H9 (cell line): ENCODE measurements at regions not wholly inside any gene's neighbourhood (a gene's known extent, or its start where the extent isn't known, plus 50 kb on each side); places are given as distances from the start of the nearest gene placed in this dataset.

ENCODE experiments used
- DNase-seq: peaks from one replicate; pipeline ENCODE4 v3.0.0-alpha.2; 2017
- H2AFZ ChIP-seq: one replicate; pipeline ENCODE4 v1.6.1; 2013; ENCODE audit warnings: mild to moderate bottlenecking, low read length, control low read depth, moderate library complexity
- H2AK5ac ChIP-seq: 2 replicates; pipeline ENCODE4 v1.6.1; 2013; ENCODE audit warnings: low read length, control low read depth, mixed read lengths; ENCODE audit not compliant: insufficient read length
- H2BK120ac ChIP-seq: one replicate; pipeline ENCODE4 v1.6.1; 2013; ENCODE audit warnings: low read depth, mild to moderate bottlenecking, low read length, control low read depth, inconsistent platforms; ENCODE audit not compliant: poor library complexity, severe bottlenecking
- H2BK12ac ChIP-seq: 2 replicates; pipeline ENCODE4 v1.6.1; 2013; ENCODE audit warnings: low read length, control low read depth, mixed read lengths, low read depth; ENCODE audit not compliant: insufficient read length
- H2BK15ac ChIP-seq: 2 replicates; pipeline ENCODE4 v1.6.1; 2013; ENCODE audit warnings: low read depth, low read length, control low read depth
- H2BK20ac ChIP-seq: one replicate; pipeline ENCODE4 v1.6.1; 2013; ENCODE audit warnings: low read depth, mild to moderate bottlenecking, low read length, control low read depth, inconsistent platforms; ENCODE audit not compliant: poor library complexity, severe bottlenecking
- H2BK5ac ChIP-seq: 2 replicates; pipeline ENCODE4 v1.6.1; 2013; ENCODE audit warnings: low read length, control low read depth, mixed read lengths; ENCODE audit not compliant: insufficient read length
- H3K14ac ChIP-seq: 2 replicates; pipeline ENCODE4 v1.6.1; 2013; ENCODE audit warnings: low read length, control low read depth; ENCODE audit not compliant: insufficient read depth
- H3K18ac ChIP-seq: 2 replicates; pipeline ENCODE4 v1.6.1; 2013; ENCODE audit warnings: low read depth, mild to moderate bottlenecking, mixed read lengths, low read length, control low read depth; ENCODE audit not compliant: insufficient read length
- H3K23ac ChIP-seq: 2 replicates; pipeline ENCODE4 v1.6.1; 2013; ENCODE audit warnings: low read length, control low read depth, mixed read lengths, low read depth; ENCODE audit not compliant: insufficient read length
- H3K23me2 ChIP-seq: 2 replicates; pipeline ENCODE4 v1.6.1; 2013; ENCODE audit warnings: low read depth, mild to moderate bottlenecking, mixed read lengths, low read length, control low read depth; ENCODE audit not compliant: insufficient read length, poor library complexity, severe bottlenecking
- H3K27ac ChIP-seq: 2 replicates; pipeline ENCODE4 v1.5.1; 2013; ENCODE audit warnings: low read length, control low read depth, mixed read lengths, low read depth; ENCODE audit not compliant: insufficient read length
- H3K27me3 ChIP-seq: 2 replicates; pipeline ENCODE4 v1.6.1; 2013; ENCODE audit warnings: low read length, control low read depth, inconsistent platforms; ENCODE audit not compliant: insufficient read depth
- H3K4ac ChIP-seq: 2 replicates; pipeline ENCODE4 v1.6.1; 2013; ENCODE audit warnings: low read depth, mild to moderate bottlenecking, control low read depth, inconsistent platforms, low read length, moderate library complexity
- H3K4me1 ChIP-seq: 2 replicates; pipeline ENCODE4 v1.6.1; 2013; ENCODE audit warnings: low read length, control low read depth, inconsistent platforms; ENCODE audit not compliant: insufficient read depth
- H3K4me2 ChIP-seq: 2 replicates; pipeline ENCODE4 v1.6.1; 2013; ENCODE audit warnings: low read length, control low read depth, mixed read lengths; ENCODE audit not compliant: insufficient read length, insufficient read depth
- H3K56ac ChIP-seq: 2 replicates; pipeline ENCODE4 v1.6.1; 2013; ENCODE audit warnings: low read depth, mild to moderate bottlenecking, mixed read lengths, low read length, control low read depth; ENCODE audit not compliant: insufficient read length
- H3K79me1 ChIP-seq: 2 replicates; pipeline ENCODE4 v1.6.1; 2013; ENCODE audit warnings: low read depth, mild to moderate bottlenecking, moderate library complexity, low read length, control low read depth, inconsistent platforms; ENCODE audit not compliant: insufficient read depth, poor library complexity, severe bottlenecking
- H3K79me2 ChIP-seq: 2 replicates; pipeline ENCODE4 v1.6.1; 2013; ENCODE audit warnings: low read length, control low read depth, inconsistent platforms; ENCODE audit not compliant: insufficient read depth
- H3K9ac ChIP-seq: 2 replicates; pipeline ENCODE4 v1.6.1; 2013; ENCODE audit warnings: low read length, control low read depth, mixed read lengths; ENCODE audit not compliant: insufficient read length; ENCODE audit errors: extremely low read depth
- H3K9me3 ChIP-seq: one replicate; pipeline ENCODE4 v1.6.1; 2013; ENCODE audit warnings: low read depth, low read length, inconsistent platforms; ENCODE audit not compliant: control insufficient read depth
- H3T11ph ChIP-seq: one replicate; pipeline ENCODE4 v1.6.1; 2013; ENCODE audit warnings: mild to moderate bottlenecking, low read length, control low read depth, inconsistent platforms
- H4K20me1 ChIP-seq: one replicate; pipeline ENCODE4 v1.6.1; 2013; ENCODE audit not compliant: control insufficient read depth, insufficient read length, insufficient read depth
- H4K5ac ChIP-seq: 2 replicates; pipeline ENCODE4 v1.6.1; 2013; ENCODE audit warnings: low read depth, mild to moderate bottlenecking, mixed read lengths, low read length, control low read depth; ENCODE audit not compliant: insufficient read length
- H4K8ac ChIP-seq: replicated peaks from 2 replicates; pipeline ENCODE4 v1.6.1; 2013; ENCODE audit warnings: low read length, control low read depth, mixed read lengths, low read depth; ENCODE audit not compliant: insufficient read length
- H4K91ac ChIP-seq: 2 replicates; pipeline ENCODE4 v1.6.1; 2013; ENCODE audit warnings: low read depth, mild to moderate bottlenecking, moderate library complexity, mixed read lengths, low read length, control low read depth; ENCODE audit not compliant: insufficient read length
- H3K27ac Mint-ChIP-seq, 3 experiments: 2 replicates in 2 of 3; 3 replicates in 1 of 3; pipeline ENCODE4 v1.8.0; 2020 to 2021; ENCODE audit warnings: mixed read lengths in 3 of 3, mild to moderate bottlenecking in 1 of 3, moderate library complexity in 1 of 3
- H3K27me3 Mint-ChIP-seq: 2 replicates; pipeline ENCODE4 v1.8.0; 2021; ENCODE audit warnings: low read depth, mild to moderate bottlenecking, moderate library complexity, mixed read lengths
- H3K36me3 Mint-ChIP-seq, 3 experiments: 2 replicates in 2 of 3; 3 replicates in 1 of 3; pipeline ENCODE4 v1.8.0; 2020 to 2021; ENCODE audit warnings: low read depth in 3 of 3, mixed read lengths in 3 of 3; ENCODE audit not compliant: insufficient read depth in 1 of 3
- H3K4me1 Mint-ChIP-seq, 2 experiments: 2 replicates each; pipeline ENCODE4 v1.8.0; 2020; ENCODE audit warnings: mixed read lengths in 2 of 2
- H3K4me3 Mint-ChIP-seq, 2 experiments: 2 replicates in 1 of 2; 3 replicates in 1 of 2; pipeline ENCODE4 v1.8.0; 2020 to 2021; ENCODE audit warnings: mild to moderate bottlenecking in 2 of 2, mixed read lengths in 2 of 2, moderate library complexity in 1 of 2
- H3K9me3 Mint-ChIP-seq, 2 experiments: 2 replicates in 1 of 2; 3 replicates in 1 of 2; pipeline ENCODE4 v1.8.0; 2020; ENCODE audit warnings: mild to moderate bottlenecking in 2 of 2, mixed read lengths in 2 of 2, moderate library complexity in 1 of 2
- WGBS: extraction: QIAGEN DNeasy Blood & Tissue Kit; methylation state at CpG from one replicate; pipeline ENCODE4 v1.1.7; 2013; ENCODE audit warnings: missing lambda C conversion rate, low lambda C conversion rate, mixed read lengths; ENCODE audit not compliant: insufficient read length; ENCODE audit errors: extremely low coverage; 5-methylcytosine and 5-hydroxymethylcytosine counted together
- TF ChIP-seq, protein P1 (sequence below): fragments of 200-600 bp; sonication (generic); conservative IDR thresholded peaks from 3 replicates; pipeline ENCODE4 v1.8.0; 2021; ENCODE audit warnings: antibody characterized with exemption, mild to moderate bottlenecking

DNA sequence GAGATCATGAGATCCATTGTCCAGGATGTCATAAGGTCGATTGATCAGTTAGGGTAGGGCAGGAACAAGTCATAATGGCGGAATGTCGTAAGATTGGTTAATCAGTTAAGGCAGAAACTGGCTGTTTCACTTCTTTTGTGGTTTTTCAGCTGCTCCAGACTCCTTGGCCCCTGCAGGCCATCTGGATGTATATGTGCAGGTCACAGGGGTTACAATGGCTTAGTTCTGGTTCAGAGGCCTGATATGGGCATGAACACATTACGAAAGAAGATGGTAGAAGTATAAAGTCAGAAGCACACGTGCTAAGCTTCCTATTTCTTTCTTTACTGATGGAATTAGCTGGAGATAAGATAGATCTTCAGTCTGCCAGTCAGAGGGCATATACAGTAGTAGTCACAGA is 315.4 kb upstream of the LRRC3B start:
- Histone ChIP-seq H3K4me1 (peaks cover 9% of the 10 kb centered on the region; the same call in 1 of the 2 replicates), H3K18ac (no peak overlapping the region), H2AK5ac (no peak overlapping the region), H3K27me3 (no peaks in the 10 kb centered on the region), H2BK5ac (no peak overlapping the region), H3K27ac (no peak overlapping the region), H3K79me1 (no peaks in the 10 kb centered on the region), H2BK12ac (no peak overlapping the region), H4K8ac (no peak overlapping the region), H3K4me2 (no peak overlapping the region), H2BK15ac (no peak overlapping the region), H2AFZ (no peak overlapping the region), H4K20me1 (no peaks in the 10 kb centered on the region), H3K23ac (no peak overlapping the region), H3K14ac (no peak overlapping the region), H4K5ac (no peak overlapping the region), H3K9ac (no peak overlapping the region), H3K4ac (no peak overlapping the region), H3K56ac (no peak overlapping the region), H2BK20ac (no peak overlapping the region), H3K9me3 (no peaks in the 10 kb centered on the region), H4K91ac (no peak overlapping the region), H3T11ph (no peak overlapping the region), H2BK120ac (no peak overlapping the region), H3K23me2 (no peaks in the 10 kb centered on the region), H3K79me2 (no peaks in the 10 kb centered on the region)
- Mint-ChIP-seq H3K27ac (no peak overlapping the region; a peak in 1 of 7 replicates), H3K36me3 (peaks cover 14 to 15% (median 15%) of the 10 kb centered on the region in 3 experiments), H3K27me3 (no peaks in the 10 kb centered on the region), H3K4me3 (no peak overlapping the region), H3K4me1 (peaks cover 13 to 23% of the 10 kb centered on the region in 2 experiments), H3K9me3 (peaks cover 13 to 29% of the 10 kb centered on the region in 2 experiments; a peak in 4 of 5 replicates)
- TF ChIP-seq, protein P1, sequence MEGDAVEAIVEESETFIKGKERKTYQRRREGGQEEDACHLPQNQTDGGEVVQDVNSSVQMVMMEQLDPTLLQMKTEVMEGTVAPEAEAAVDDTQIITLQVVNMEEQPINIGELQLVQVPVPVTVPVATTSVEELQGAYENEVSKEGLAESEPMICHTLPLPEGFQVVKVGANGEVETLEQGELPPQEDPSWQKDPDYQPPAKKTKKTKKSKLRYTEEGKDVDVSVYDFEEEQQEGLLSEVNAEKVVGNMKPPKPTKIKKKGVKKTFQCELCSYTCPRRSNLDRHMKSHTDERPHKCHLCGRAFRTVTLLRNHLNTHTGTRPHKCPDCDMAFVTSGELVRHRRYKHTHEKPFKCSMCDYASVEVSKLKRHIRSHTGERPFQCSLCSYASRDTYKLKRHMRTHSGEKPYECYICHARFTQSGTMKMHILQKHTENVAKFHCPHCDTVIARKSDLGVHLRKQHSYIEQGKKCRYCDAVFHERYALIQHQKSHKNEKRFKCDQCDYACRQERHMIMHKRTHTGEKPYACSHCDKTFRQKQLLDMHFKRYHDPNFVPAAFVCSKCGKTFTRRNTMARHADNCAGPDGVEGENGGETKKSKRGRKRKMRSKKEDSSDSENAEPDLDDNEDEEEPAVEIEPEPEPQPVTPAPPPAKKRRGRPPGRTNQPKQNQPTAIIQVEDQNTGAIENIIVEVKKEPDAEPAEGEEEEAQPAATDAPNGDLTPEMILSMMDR: no peak
- WGBS: no CpG with 5 or more reads among the region's 5 CpGs
- DNase-seq: no peak
